Peyer's patch (tissue), 4 donors: ENCODE measurements at regions not wholly inside any gene's neighbourhood (a gene's known extent, or its start where the extent isn't known, plus 50 kb on each side); places are given as distances from the start of the nearest gene placed in this dataset.

Experiments used
- CTCF ChIP-seq, 6 experiments: fragments of 450-650 bp in 4 of 6; fragments of 200-600 bp in 2 of 6; sonication (generic) in 1 of 6; IDR thresholded peaks; one replicate each; pipeline ENCODE4 v1.5.1; 2017 to 2019; ENCODE audit warnings: antibody characterized with exemption in 6 of 6, mild to moderate bottlenecking in 3 of 6, moderate library complexity in 1 of 6
- POLR2A ChIP-seq, 2 donors: fragments of 450-650 bp; IDR thresholded peaks; one replicate each; pipeline ENCODE4 v1.5.1; 2017; ENCODE audit warnings: antibody characterized with exemption in 2 of 2, mild to moderate bottlenecking in 2 of 2, moderate library complexity in 2 of 2

GRCh38 chr13:85383291-85383690 is 415.9 kb downstream of the SLITRK6 start:
- TF ChIP-seq CTCF (IDR thresholded peaks at IDR 0.05) (no peak), POLR2A (IDR thresholded peaks at IDR 0.05) (no peak)
